HAP-1 (cell line): ENCODE measurements at regions not wholly inside any gene's neighbourhood (a gene's known extent, or its start where the extent isn't known, plus 50 kb on each side); places are given as distances from the start of the nearest gene placed in this dataset.
"Not testable (repeated sequence)": the region's sequence is repeated elsewhere in the genome, so short reads cannot be mapped to it uniquely, and the experiment has no call there.

Experiments
- DNase-seq, 2 experiments: peaks; one replicate each; pipeline ENCODE4 v3.0.0-alpha.2; 2016 to 2020; ENCODE audit warnings: low spot score in 2 of 2
- H3K27me3 ChIP-seq: fragments of 250-450 bp; sonication (Bioruptor Pico); 2 replicates; pipeline ENCODE4 v1.5.1; 2020; ENCODE audit warnings: low read depth, mild to moderate bottlenecking, moderate library complexity
- H3K36me3 ChIP-seq: fragments of 250-450 bp; sonication (Bioruptor Pico); replicated peaks from 2 replicates; pipeline ENCODE4 v1.5.1; 2020; ENCODE audit warnings: mild to moderate bottlenecking
- H3K4me1 ChIP-seq: fragments of 250-450 bp; sonication (Bioruptor Pico); 2 replicates; pipeline ENCODE4 v1.5.1; 2020; ENCODE audit warnings: mild to moderate bottlenecking
- H3K4me3 ChIP-seq: fragments of 250-450 bp; sonication (Bioruptor Pico); 2 replicates; pipeline ENCODE4 v1.5.1; 2020; ENCODE audit warnings: mild to moderate bottlenecking, moderate library complexity
- H3K9me3 ChIP-seq: fragments of 250-450 bp; sonication (Bioruptor Pico); 2 replicates; pipeline ENCODE4 v1.5.1; 2020; ENCODE audit warnings: mild to moderate bottlenecking, moderate library complexity
- in situ Hi-C: fragments of 300-500 bp; cut with MboI; formaldehyde crosslinking; loops from 3 replicates; pipeline ENCODE4 v1.14.3; 2020; ENCODE audit warnings: low sequenced_read_pairs, inconsistent platforms, mixed read lengths

GRCh38 chr6:168238159-168238909 is 81.2 kb downstream of the DACT2 start:
- Histone ChIP-seq H3K4me1 (no peaks in the 10 kb centered on the region), H3K4me3 (no peak overlapping the region), H3K27me3 (0 out of 2 replicates have a peak, but pooled peaks cover 2% of the 10 kb centered on the region), H3K9me3 (no peaks in the 10 kb centered on the region), H3K36me3 (no peaks in the 10 kb centered on the region)
- no peak for DNase-seq
- in situ Hi-C loops = no loop called here

DNA sequence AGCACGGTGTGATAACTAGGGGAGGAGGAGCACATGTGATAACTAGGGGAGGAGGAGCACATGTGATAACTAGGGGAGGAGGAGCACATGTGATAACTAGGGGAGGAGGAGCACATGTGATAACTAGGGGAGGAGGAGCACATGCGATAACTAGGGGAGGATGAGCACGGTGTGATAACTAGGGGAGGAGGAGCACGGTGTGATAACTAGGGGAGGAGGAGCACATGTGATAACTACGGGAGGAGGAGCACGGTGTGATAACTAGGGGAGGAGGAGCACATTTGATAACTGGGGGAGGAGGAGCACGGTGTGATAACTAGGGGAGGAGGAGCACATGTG is 85.7 kb downstream of the DACT2 start:
- H3K36me3 ChIP-seq, DNase-seq, in situ Hi-C loops, H3K27me3 ChIP-seq, H3K4me3 ChIP-seq, H3K9me3 ChIP-seq, H3K4me1 ChIP-seq: not testable (repeated sequence)

GRCh38 chr6:168232989-168233874 is 86.3 kb downstream of the DACT2 start:
- H3K36me3 ChIP-seq = no peaks in the 10 kb centered on the region
- no peaks in the 10 kb centered on the region for H3K9me3 ChIP-seq
- no peak for DNase-seq
- H3K4me3 ChIP-seq = no peak overlapping the region
- in situ Hi-C loops = no loop called here
- H3K27me3 ChIP-seq = 0 out of 2 replicates have a peak, but pooled peaks cover 2% of the 10 kb centered on the region
- H3K4me1 ChIP-seq = no peaks in the 10 kb centered on the region

GRCh38 chr6:168232528-168232927 is 87.0 kb downstream of the DACT2 start:
- Histone ChIP-seq H3K27me3 (no peaks in the 10 kb centered on the region), H3K36me3 (no peaks in the 10 kb centered on the region), H3K4me1 (no peaks in the 10 kb centered on the region), H3K4me3 (no peak overlapping the region), H3K9me3 (no peaks in the 10 kb centered on the region)
- in situ Hi-C loops = no loop called here
- no peak for DNase-seq

GRCh38 chr6:168232062-168232461 is 87.5 kb downstream of the DACT2 start:
- no peak overlapping the region for H3K4me3 ChIP-seq
- no peaks in the 10 kb centered on the region for H3K9me3 ChIP-seq
- H3K27me3 ChIP-seq = no peaks in the 10 kb centered on the region
- no peaks in the 10 kb centered on the region for H3K4me1 ChIP-seq
- no peak for DNase-seq
- H3K36me3 ChIP-seq = no peaks in the 10 kb centered on the region
- in situ Hi-C loops = no loop called here

GRCh38 chr6:168231393-168231957 is 88.1 kb downstream of the DACT2 start:
- Histone ChIP-seq H3K36me3 (no peaks in the 10 kb centered on the region), H3K4me3 (no peak overlapping the region), H3K27me3 (no peaks in the 10 kb centered on the region), H3K4me1 (no peaks in the 10 kb centered on the region), H3K9me3 (no peaks in the 10 kb centered on the region)
- in situ Hi-C loops = no loop called here
- DNase-seq = no peak

GRCh38 chr6:168229368-168229752 is 90.2 kb downstream of the DACT2 start:
- Histone ChIP-seq H3K36me3 (no peaks in the 10 kb centered on the region), H3K4me3 (no peak overlapping the region), H3K4me1 (no peaks in the 10 kb centered on the region), H3K27me3 (no peaks in the 10 kb centered on the region), H3K9me3 (no peaks in the 10 kb centered on the region)
- in situ Hi-C loops = no loop called here
- no peak for DNase-seq

DNA sequence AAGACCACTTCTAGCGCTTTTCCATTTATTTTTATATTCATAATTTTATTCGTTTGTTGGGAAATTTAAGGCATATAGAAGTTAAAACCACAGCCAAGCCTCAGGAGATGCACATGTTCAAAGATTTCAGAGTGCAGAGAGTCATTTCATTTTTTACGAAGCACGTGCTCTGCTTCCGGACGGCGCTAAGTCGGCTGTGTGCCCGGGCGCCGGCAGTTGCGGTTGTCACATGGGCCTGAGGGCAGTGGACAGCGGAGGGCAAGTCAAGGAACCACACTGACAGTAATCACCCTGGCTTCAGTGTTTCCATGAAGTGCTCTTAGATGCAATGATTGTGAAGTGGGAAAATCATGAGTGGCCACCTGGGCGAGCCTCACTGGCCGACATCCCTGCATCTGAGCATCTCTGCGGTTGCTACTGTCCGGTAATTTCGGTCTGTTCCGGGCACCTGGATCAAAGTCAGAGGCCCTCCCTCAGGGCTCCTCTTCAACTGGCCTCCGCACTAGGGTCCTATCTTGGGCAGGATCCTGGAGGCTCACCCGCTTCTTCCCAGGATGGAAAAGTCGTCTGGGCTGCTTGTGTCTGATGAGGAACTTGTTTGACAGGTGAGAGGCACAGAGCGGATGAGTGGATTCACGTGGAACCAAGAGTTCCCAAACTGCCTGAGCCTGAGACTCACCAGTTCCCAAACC is 90.8 kb downstream of the DACT2 start:
- no peak for DNase-seq
- in situ Hi-C loops = no loop called here
- H3K4me1 ChIP-seq = no peaks in the 10 kb centered on the region
- H3K27me3 ChIP-seq = no peaks in the 10 kb centered on the region
- H3K9me3 ChIP-seq = no peaks in the 10 kb centered on the region
- H3K36me3 ChIP-seq = no peaks in the 10 kb centered on the region
- H3K4me3 ChIP-seq = no peak overlapping the region

GRCh38 chr6:168227840-168228239 is 91.7 kb downstream of the DACT2 start:
- Histone ChIP-seq H3K9me3 (no peaks in the 10 kb centered on the region), H3K4me1 (no peaks in the 10 kb centered on the region), H3K4me3 (no peak overlapping the region), H3K36me3 (no peaks in the 10 kb centered on the region), H3K27me3 (no peaks in the 10 kb centered on the region)
- DNase-seq = no peak
- in situ Hi-C loops = no loop called here

DNA sequence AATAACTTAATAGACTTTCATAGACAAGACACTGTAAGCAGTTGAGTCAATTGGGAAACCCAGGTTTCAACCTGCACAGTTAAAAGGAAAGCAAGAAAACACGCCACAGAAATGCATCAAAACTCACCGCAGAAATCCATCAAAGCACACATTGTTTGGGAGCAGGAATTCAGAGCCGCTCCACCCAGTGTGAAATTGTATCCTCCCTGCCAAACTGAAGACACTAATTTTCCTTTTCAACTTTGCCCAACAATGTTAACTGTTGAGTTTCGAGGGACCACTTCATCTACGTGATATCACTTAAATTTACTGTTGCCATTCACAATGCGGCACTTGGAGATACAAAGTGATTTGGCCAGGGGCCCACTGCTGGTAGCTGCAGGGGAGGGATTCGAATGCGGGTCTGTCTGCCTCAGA is 92.7 kb downstream of the DACT2 start:
- Histone ChIP-seq H3K4me3 (no peak overlapping the region), H3K4me1 (no peaks in the 10 kb centered on the region), H3K27me3 (no peaks in the 10 kb centered on the region), H3K36me3 (no peaks in the 10 kb centered on the region), H3K9me3 (no peaks in the 10 kb centered on the region)
- in situ Hi-C loops = no loop called here
- no peak for DNase-seq

DNA sequence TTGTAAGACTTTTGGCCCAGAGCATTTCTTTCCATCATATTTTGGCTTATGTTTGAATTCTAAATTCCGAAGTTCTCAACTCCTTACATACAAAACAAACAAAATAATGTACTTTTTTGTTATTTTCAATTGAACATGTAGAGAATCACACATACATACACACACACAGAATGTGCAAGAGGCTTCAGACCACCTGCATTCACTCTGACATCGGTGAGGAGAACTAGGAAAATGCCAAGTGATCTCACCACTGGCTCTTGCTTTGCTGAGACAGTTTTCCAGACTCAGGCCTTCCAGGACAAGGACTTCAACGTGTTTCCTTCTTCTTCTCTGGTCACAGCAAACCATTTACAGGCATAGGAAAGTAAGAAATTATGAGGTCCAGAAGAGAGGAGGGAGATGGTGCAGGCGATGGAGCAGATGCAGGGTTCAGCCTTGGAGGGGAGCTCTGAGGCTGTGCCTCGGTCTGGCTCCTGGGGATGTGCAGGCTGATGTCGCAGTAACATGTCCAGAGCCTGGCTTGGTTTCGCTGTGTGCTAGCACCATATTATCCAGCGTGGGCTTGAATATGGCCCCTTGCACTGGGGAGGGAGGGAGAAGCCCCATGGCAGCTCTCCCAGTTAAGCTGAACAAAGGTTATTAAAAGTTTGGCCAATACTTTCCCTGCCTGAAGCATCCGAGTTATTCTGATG is 93.4 kb downstream of the DACT2 start:
- DNase-seq = no peak
- Histone ChIP-seq H3K9me3 (no peaks in the 10 kb centered on the region), H3K27me3 (no peaks in the 10 kb centered on the region), H3K36me3 (no peaks in the 10 kb centered on the region), H3K4me3 (no peak overlapping the region), H3K4me1 (no peaks in the 10 kb centered on the region)
- in situ Hi-C loops = no loop called here

- Histone ChIP-seq H3K4me3 (no peak overlapping the region), H3K4me1 (no peaks in the 10 kb centered on the region), H3K27me3 (no peaks in the 10 kb centered on the region), H3K9me3 (no peaks in the 10 kb centered on the region), H3K36me3 (no peaks in the 10 kb centered on the region)
- DNase-seq = no peak
- in situ Hi-C loops = no loop called here
Observed at GRCh38 chr6:168225471-168225911, 94.1 kb downstream of the DACT2 start.

- H3K36me3 ChIP-seq = no peaks in the 10 kb centered on the region
- H3K9me3 ChIP-seq = no peaks in the 10 kb centered on the region
- DNase-seq = no peak
- H3K4me3 ChIP-seq = no peak overlapping the region
- in situ Hi-C loops = no loop called here
- H3K27me3 ChIP-seq = no peaks in the 10 kb centered on the region
- H3K4me1 ChIP-seq = no peaks in the 10 kb centered on the region
Observed at GRCh38 chr6:168223755-168224154, 95.8 kb downstream of the DACT2 start.
